Karpas-422 (cell line): ENCODE measurements at regions not wholly inside any gene's neighbourhood (a gene's known extent, or its start where the extent isn't known, plus 50 kb on each side); places are given as distances from the start of the nearest gene placed in this dataset.

Experiments
- DNase-seq: peaks from one replicate; pipeline ENCODE4 v3.0.0-alpha.2; 2015
- H2AFZ ChIP-seq: fragments of 200-600 bp; sonication (generic); 2 replicates; pipeline ENCODE4 v1.6.1; 2014; ENCODE audit warnings: antibody characterized with exemption, low read length, mixed read lengths
- H3K27ac ChIP-seq: fragments of 200-600 bp; sonication (generic); 2 replicates; pipeline ENCODE4 v1.5.1; 2014; ENCODE audit warnings: mild to moderate bottlenecking, low read length, moderate library complexity
- H3K27me3 ChIP-seq: fragments of 200-600 bp; sonication (generic); 2 replicates; pipeline ENCODE4 v1.6.1; 2014; ENCODE audit warnings: low read length, mixed read lengths
- H3K36me3 ChIP-seq: fragments of 200-600 bp; sonication (generic); 2 replicates; pipeline ENCODE4 v1.6.1; 2014; ENCODE audit warnings: low read length, mixed read lengths; ENCODE audit not compliant: insufficient read depth
- H3K4me1 ChIP-seq: fragments of 200-600 bp; sonication (generic); 2 replicates; pipeline ENCODE4 v1.6.1; 2014; ENCODE audit warnings: mild to moderate bottlenecking, low read length, mixed read lengths
- H3K4me2 ChIP-seq: fragments of 200-600 bp; sonication (generic); 2 replicates; pipeline ENCODE4 v1.6.1; 2014; ENCODE audit warnings: low read length, low read depth, mild to moderate bottlenecking; ENCODE audit not compliant: poor library complexity, severe bottlenecking
- H3K4me3 ChIP-seq: fragments of 200-600 bp; sonication (generic); 2 replicates; pipeline ENCODE4 v1.5.1; 2014; ENCODE audit warnings: mild to moderate bottlenecking, antibody characterized with exemption, low read length, mixed read lengths
- H3K79me2 ChIP-seq: fragments of 200-600 bp; sonication (generic); 2 replicates; pipeline ENCODE4 v1.6.1; 2014; ENCODE audit warnings: mild to moderate bottlenecking, low read length, mixed read lengths
- H3K9ac ChIP-seq: fragments of 200-600 bp; sonication (generic); 2 replicates; pipeline ENCODE4 v1.6.0; 2014; ENCODE audit warnings: low read length
- H3K9me2 ChIP-seq: fragments of 200-600 bp; sonication (generic), shearing (Covaris generic); replicated peaks from 2 replicates; pipeline ENCODE4 v1.6.0; 2014; ENCODE audit warnings: mild to moderate bottlenecking, low read length, moderate library complexity; ENCODE audit not compliant: insufficient read depth
- H3K9me3 ChIP-seq: fragments of 300-700, 200-600 bp; sonication (generic); 2 replicates; pipeline ENCODE4 v1.6.1; 2014; ENCODE audit warnings: low read length, mixed read lengths
- H4K20me1 ChIP-seq: fragments of 200-600 bp; sonication (generic); 2 replicates; pipeline ENCODE4 v1.6.1; 2014; ENCODE audit warnings: mild to moderate bottlenecking, antibody characterized with exemption, low read length, low read depth; ENCODE audit not compliant: insufficient read depth

DNA sequence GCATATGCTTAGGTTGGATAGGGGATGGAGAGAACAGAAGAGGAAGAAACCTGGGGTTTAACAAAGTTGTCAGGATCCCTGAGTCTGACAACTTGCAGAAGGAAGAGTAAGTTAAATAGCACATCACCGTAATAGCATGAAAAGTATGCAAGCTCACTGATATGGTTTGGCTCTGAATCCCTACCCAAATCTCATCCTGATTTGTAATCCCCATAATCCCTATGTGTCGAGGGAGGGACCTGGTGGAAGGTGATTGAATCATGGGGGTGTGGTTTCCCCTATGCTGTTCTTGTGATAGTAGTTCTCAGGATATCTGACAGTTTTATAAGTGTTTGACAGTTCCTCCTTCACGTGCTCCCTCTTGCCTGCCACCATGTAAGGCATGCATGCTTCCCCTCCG lies 193.3 kb downstream of the PSAT1 start:
- Histone ChIP-seq H2AFZ (no peak overlapping the region), H3K27ac (no peak overlapping the region), H3K9me3 (no peaks in the 10 kb centered on the region), H3K79me2 (no peaks in the 10 kb centered on the region), H3K9me2 (no peaks in the 10 kb centered on the region), H3K36me3 (no peaks in the 10 kb centered on the region), H3K27me3 (no peaks in the 10 kb centered on the region), H3K4me2 (no peak overlapping the region), H4K20me1 (no peaks in the 10 kb centered on the region), H3K9ac (no peak overlapping the region), H3K4me1 (no peaks in the 10 kb centered on the region), H3K4me3 (no peak overlapping the region)
- no peak for DNase-seq

- H3K79me2 ChIP-seq = no peaks in the 10 kb centered on the region
- H3K4me2 ChIP-seq = no peak overlapping the region
- no peaks in the 10 kb centered on the region for H3K9me2 ChIP-seq
- no peak overlapping the region for H3K4me3 ChIP-seq
- DNase-seq = no peak
- H3K9ac ChIP-seq = no peak overlapping the region
- no peak overlapping the region for H3K27ac ChIP-seq
- no peaks in the 10 kb centered on the region for H3K27me3 ChIP-seq
- H2AFZ ChIP-seq = no peak overlapping the region
- no peaks in the 10 kb centered on the region for H3K9me3 ChIP-seq
- H4K20me1 ChIP-seq = no peaks in the 10 kb centered on the region
- H3K4me1 ChIP-seq = no peaks in the 10 kb centered on the region
- no peaks in the 10 kb centered on the region for H3K36me3 ChIP-seq
Observed at GRCh38 chr9:78491402-78491801, 194.5 kb downstream of the PSAT1 start.

DNA sequence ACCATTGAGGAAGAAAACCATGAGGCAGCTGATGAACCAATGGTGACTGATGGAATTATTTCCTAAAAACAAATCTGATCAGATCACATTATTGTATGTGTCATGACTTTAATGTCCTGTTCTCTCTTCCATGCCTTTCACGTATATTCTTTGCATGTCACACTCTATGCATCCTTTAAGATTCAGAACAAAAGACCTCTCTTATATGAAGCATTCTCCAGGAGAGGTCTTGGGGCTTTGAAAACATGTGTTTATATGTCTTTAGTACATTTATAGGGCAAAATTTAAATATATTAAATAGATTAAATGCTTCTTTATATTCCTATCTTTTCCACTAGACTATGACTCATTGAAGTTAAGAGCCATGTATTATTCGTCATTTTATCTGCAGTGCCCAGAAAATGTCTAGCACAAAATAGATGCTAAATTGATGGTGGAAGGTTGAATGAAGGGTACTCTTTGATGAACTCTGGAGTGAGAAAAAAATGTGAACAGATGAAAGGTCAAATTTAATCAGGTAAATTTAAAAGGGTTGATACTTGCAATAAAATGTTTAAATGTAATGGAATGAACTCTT lies 196.3 kb downstream of the PSAT1 start:
- Histone ChIP-seq H4K20me1 (no peaks in the 10 kb centered on the region), H3K4me3 (no peak overlapping the region), H3K9me3 (no peaks in the 10 kb centered on the region), H3K79me2 (no peaks in the 10 kb centered on the region), H3K36me3 (no peaks in the 10 kb centered on the region), H3K4me1 (no peaks in the 10 kb centered on the region), H3K4me2 (no peak overlapping the region), H3K27ac (no peak overlapping the region), H3K27me3 (no peaks in the 10 kb centered on the region), H3K9ac (no peak overlapping the region), H2AFZ (no peak overlapping the region), H3K9me2 (no peaks in the 10 kb centered on the region)
- no peak for DNase-seq

GRCh38 chr9:78502566-78502965 lies 205.6 kb downstream of the PSAT1 start:
- Histone ChIP-seq H3K36me3 (no peaks in the 10 kb centered on the region), H3K27me3 (no peaks in the 10 kb centered on the region), H3K4me1 (no peaks in the 10 kb centered on the region), H3K27ac (no peak overlapping the region), H4K20me1 (no peaks in the 10 kb centered on the region), H3K79me2 (no peaks in the 10 kb centered on the region), H3K4me3 (no peak overlapping the region), H3K9me3 (no peaks in the 10 kb centered on the region), H3K9me2 (no peaks in the 10 kb centered on the region), H3K9ac (no peak overlapping the region), H3K4me2 (no peak overlapping the region), H2AFZ (no peak overlapping the region)
- DNase-seq = no peak

GRCh38 chr9:78505546-78505945 lies 208.6 kb downstream of the PSAT1 start:
- DNase-seq = no peak
- no peaks in the 10 kb centered on the region for H3K27me3 ChIP-seq
- no peak overlapping the region for H3K27ac ChIP-seq
- no peaks in the 10 kb centered on the region for H4K20me1 ChIP-seq
- no peaks in the 10 kb centered on the region for H3K36me3 ChIP-seq
- H3K9me3 ChIP-seq = no peaks in the 10 kb centered on the region
- H2AFZ ChIP-seq = no peak overlapping the region
- no peaks in the 10 kb centered on the region for H3K79me2 ChIP-seq
- no peaks in the 10 kb centered on the region for H3K4me1 ChIP-seq
- H3K4me3 ChIP-seq = no peak overlapping the region
- no peak overlapping the region for H3K9ac ChIP-seq
- no peaks in the 10 kb centered on the region for H3K9me2 ChIP-seq
- no peak overlapping the region for H3K4me2 ChIP-seq

GRCh38 chr9:78507037-78507436 lies 210.1 kb downstream of the PSAT1 start:
- H3K36me3 ChIP-seq = no peaks in the 10 kb centered on the region
- H3K9me2 ChIP-seq = no peaks in the 10 kb centered on the region
- H3K4me3 ChIP-seq = no peak overlapping the region
- no peaks in the 10 kb centered on the region for H3K79me2 ChIP-seq
- no peak overlapping the region for H3K4me2 ChIP-seq
- H3K9ac ChIP-seq = no peak overlapping the region
- no peak for DNase-seq
- no peak overlapping the region for H3K27ac ChIP-seq
- no peaks in the 10 kb centered on the region for H3K4me1 ChIP-seq
- H3K27me3 ChIP-seq = no peaks in the 10 kb centered on the region
- no peaks in the 10 kb centered on the region for H3K9me3 ChIP-seq
- H4K20me1 ChIP-seq = no peaks in the 10 kb centered on the region
- H2AFZ ChIP-seq = no peak overlapping the region

GRCh38 chr9:78510035-78510434 lies 213.1 kb downstream of the PSAT1 start:
- Histone ChIP-seq H4K20me1 (no peaks in the 10 kb centered on the region), H3K27ac (no peak overlapping the region), H3K9ac (no peak overlapping the region), H3K9me3 (no peaks in the 10 kb centered on the region), H2AFZ (no peak overlapping the region), H3K4me1 (no peaks in the 10 kb centered on the region), H3K36me3 (no peaks in the 10 kb centered on the region), H3K4me3 (no peak overlapping the region), H3K79me2 (no peaks in the 10 kb centered on the region), H3K4me2 (no peak overlapping the region), H3K27me3 (no peaks in the 10 kb centered on the region), H3K9me2 (no peaks in the 10 kb centered on the region)
- no peak for DNase-seq

DNA sequence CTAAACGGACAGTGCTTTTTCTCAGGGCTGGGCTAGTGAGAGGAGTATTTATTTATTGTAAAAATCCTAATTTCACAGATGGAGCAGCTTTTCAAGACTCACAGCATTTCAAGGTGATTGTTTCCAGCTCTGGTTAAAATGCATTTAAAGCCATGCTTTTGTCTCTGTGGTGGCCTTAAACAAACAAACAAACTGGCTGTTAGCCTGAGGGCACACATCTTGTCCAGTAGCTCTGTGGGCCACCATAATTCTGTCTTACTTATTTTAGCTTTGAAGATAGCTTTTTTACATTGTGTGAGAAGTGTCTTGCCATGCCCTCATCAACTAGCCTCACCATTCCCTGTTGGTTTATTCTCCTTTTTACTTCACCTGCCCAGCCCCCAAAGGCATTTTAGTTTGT lies 218.2 kb downstream of the PSAT1 start:
- H3K27ac ChIP-seq = no peak overlapping the region
- H3K27me3 ChIP-seq = no peaks in the 10 kb centered on the region
- no peaks in the 10 kb centered on the region for H3K9me2 ChIP-seq
- H3K79me2 ChIP-seq = no peaks in the 10 kb centered on the region
- no peak overlapping the region for H3K9ac ChIP-seq
- no peaks in the 10 kb centered on the region for H4K20me1 ChIP-seq
- H3K4me2 ChIP-seq = no peak overlapping the region
- H2AFZ ChIP-seq = no peak overlapping the region
- DNase-seq = no peak
- no peak overlapping the region for H3K4me3 ChIP-seq
- H3K36me3 ChIP-seq = no peaks in the 10 kb centered on the region
- H3K4me1 ChIP-seq = no peaks in the 10 kb centered on the region
- H3K9me3 ChIP-seq = no peaks in the 10 kb centered on the region

- H3K4me1 ChIP-seq = no peaks in the 10 kb centered on the region
- H3K27ac ChIP-seq = no peak overlapping the region
- H3K9me2 ChIP-seq = no peaks in the 10 kb centered on the region
- H3K36me3 ChIP-seq = no peaks in the 10 kb centered on the region
- peaks cover 10% of the 10 kb centered on the region for H3K9me3 ChIP-seq
- no peak overlapping the region for H3K9ac ChIP-seq
- H2AFZ ChIP-seq = no peak overlapping the region
- no peaks in the 10 kb centered on the region for H4K20me1 ChIP-seq
- H3K27me3 ChIP-seq = no peaks in the 10 kb centered on the region
- H3K4me3 ChIP-seq = no peak overlapping the region
- no peaks in the 10 kb centered on the region for H3K79me2 ChIP-seq
- no peak overlapping the region for H3K4me2 ChIP-seq
- DNase-seq = no peak
Observed at GRCh38 chr9:78519786-78520185, 222.9 kb downstream of the PSAT1 start.
